ENCODE measurements at regions not wholly inside any gene's neighbourhood (a gene's known extent, or its start where the extent isn't known, plus 50 kb on each side); places are given as distances from the start of the nearest gene placed in this dataset.

GRCh38 chr17:73719588-73720071, 75.4 kb upstream of the SDK2 start:
- TF ChIP-seq, protein P1, sequence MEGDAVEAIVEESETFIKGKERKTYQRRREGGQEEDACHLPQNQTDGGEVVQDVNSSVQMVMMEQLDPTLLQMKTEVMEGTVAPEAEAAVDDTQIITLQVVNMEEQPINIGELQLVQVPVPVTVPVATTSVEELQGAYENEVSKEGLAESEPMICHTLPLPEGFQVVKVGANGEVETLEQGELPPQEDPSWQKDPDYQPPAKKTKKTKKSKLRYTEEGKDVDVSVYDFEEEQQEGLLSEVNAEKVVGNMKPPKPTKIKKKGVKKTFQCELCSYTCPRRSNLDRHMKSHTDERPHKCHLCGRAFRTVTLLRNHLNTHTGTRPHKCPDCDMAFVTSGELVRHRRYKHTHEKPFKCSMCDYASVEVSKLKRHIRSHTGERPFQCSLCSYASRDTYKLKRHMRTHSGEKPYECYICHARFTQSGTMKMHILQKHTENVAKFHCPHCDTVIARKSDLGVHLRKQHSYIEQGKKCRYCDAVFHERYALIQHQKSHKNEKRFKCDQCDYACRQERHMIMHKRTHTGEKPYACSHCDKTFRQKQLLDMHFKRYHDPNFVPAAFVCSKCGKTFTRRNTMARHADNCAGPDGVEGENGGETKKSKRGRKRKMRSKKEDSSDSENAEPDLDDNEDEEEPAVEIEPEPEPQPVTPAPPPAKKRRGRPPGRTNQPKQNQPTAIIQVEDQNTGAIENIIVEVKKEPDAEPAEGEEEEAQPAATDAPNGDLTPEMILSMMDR (IDR thresholded peaks at IDR 0.05): no peak
- no peak for TF ChIP-seq EZH2 (IDR thresholded peaks at IDR 0.05; ENCODE audit: borderline replicate concordance, insufficient read depth, low read depth, low read length, poor library complexity, severe bottlenecking)

All from B cell (primary cell).